NOMO-1 (cell line): ENCODE measurements at regions not wholly inside any gene's neighbourhood (a gene's known extent, or its start where the extent isn't known, plus 50 kb on each side); places are given as distances from the start of the nearest gene placed in this dataset.

Experiments used
- DNase-seq, 2 experiments: peaks; one replicate each; lab custom pipeline; 2025; ENCODE audit not compliant: unreplicated experiment in 2 of 2; lab: John Stamatoyannopoulos, UW

DNA sequence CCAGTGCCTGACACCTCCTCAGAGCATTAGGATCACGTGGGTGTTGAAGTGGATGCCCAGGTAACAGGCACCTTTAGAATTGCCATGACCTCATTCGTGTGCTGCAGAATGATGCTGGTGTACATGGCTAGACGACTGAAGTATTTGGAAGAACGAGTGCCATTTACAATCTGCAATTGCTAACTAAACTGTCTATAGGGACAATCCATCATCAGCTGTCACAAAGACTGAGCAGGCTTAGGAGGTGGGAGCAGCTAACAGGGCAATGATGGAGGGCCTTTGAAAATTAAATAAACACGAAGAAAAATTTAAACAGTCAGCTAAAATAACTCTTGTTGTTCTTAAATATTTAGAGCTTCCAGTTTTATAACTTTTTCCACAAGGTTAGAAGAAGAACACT lies 375.8 kb downstream of the GADD45G start:
- DNase-seq = no peak

DNA sequence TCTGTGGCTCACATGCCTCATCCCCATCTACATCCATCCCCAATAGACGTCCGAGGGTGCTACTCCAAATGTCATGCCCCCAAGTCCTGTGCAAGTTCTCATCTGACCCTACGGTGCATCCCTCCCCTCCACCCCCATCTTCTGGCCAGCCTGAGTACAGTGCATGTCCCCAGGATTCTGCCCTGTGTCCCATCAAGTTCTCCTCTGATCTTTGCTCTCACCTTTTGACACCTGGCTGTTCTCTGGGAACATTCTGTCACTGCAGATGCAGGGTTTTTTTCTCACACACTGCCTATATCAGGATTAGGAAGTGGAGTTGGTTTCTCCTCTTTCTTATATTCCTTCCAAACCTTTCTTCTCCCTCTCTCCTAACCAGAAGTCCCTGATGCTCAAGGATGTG lies 377.2 kb downstream of the GADD45G start:
- DNase-seq = no peak

DNA sequence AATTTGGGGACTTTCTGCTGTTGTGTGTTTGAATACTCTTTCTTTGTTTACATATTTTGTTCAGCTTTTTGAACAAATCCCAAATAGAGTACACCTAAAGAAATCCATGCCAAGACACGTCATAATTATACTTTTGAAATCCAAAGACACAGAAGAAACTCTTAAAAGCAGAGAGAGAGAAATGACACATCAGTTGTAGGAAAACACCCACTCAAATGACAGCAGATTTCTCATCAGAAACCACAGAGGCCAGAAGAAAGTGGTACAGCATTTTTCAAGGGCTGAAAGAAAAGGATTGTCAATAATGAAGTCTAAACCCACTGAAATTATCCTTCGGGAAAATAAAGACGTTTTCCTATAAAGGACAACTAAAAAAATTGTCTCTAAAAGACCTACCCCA lies 378.6 kb downstream of the GADD45G start:
- no peak for DNase-seq

DNA sequence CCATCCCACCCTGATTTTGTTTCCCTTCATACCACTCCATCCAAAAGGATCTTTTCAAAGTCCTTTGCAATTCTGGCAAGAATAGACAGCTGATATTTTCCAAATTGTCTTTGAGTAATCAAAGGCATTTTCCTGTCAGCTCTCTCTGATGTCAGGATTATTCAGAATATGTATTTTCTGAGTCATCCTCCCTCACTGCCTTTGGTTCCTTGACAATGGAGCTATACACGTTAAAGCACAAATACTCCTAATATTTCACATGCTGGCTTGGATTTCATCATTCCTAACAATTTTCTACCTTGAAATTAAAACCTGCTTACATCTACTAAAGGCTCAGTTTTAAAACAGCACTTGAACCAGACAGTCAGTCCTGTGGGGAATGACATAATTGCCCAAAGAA lies 379.4 kb downstream of the GADD45G start:
- DNase-seq = no peak

DNA sequence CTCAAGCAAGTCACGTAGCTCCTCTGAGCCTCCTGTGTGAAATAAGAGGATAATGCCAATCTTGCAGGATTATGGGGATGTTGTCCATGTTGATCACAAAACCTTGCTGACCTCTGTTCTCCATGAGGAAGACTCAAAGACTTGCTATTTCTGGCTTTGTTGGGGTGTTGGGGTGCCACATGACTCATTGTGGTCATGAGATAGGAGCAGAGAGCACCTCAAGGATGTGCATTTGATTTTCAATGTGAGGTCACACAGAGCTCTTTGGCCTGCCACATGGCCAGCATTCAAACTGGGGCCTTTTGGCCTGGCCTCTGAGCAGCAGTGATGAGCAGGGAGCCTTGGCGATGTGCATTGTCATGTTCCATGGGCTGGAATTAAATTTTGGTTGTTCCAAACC lies 380.3 kb downstream of the GADD45G start:
- DNase-seq = no peak

DNA sequence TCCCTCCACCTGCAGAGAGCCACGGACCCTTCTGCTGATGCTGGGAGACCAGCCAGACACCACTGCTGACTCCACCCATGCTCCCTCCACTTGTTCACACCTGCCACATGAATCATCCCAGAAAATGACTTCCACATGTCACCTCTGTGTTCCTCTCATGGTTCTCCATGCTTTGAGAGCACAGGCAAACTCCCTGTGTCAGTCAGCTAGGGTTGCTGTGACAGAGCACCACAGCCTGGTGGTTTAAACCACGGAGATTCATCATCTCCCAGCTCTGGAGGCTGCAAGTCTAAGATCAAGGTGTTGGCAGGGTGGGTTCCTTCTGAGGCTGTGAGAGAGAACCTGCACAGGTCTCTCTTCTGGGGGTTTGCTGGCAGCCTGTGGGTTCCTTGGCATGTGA lies 381.4 kb downstream of the GADD45G start:
- no peak for DNase-seq

DNA sequence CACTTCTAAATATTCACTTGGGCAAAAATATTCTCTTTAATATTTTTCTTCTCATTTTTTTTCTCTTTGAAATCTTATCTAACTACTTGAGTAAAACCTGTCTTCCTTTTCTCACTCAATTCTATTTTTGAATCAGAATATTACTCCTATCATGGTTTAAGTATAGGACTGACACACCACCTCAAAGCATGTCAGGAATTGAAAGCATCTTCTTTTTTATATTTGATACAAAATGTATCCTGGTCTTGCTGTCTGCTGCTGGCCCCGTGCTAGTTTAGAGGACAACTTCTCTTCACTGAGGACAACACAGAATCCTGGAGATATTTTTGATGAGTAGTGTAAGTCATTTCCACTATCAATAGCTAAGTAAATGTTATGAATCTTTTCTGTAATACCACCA lies 383.6 kb downstream of the GADD45G start:
- no peak for DNase-seq

DNA sequence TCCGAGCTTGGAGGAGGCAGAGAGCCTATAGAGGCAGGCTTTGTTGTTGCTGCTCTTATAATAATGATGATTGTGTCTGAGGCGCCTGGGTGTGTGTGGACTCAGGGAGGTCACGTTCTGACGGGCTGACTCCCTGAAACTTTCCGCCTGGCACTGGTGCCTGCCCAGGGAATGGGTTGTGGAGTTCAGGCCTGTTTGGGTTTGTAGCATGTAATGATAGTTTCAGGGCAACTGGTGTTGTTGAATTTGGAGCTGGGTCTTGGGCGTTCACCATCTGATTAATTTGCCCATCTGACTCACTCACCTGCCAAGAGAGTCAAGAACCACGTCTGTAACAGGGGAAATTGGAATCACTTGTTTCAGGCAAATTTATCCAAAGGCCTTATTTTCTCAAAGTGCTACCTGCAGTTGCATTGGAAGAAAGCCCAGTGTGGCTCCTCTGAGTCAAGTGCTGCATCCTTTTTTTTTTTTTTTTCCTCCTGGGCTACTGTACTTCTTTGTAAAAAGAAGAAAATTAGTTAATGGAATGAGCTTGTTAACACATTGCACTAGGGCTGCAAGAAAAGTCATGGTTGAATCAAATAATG lies 386.5 kb downstream of the GADD45G start:
- DNase-seq = no peak

DNA sequence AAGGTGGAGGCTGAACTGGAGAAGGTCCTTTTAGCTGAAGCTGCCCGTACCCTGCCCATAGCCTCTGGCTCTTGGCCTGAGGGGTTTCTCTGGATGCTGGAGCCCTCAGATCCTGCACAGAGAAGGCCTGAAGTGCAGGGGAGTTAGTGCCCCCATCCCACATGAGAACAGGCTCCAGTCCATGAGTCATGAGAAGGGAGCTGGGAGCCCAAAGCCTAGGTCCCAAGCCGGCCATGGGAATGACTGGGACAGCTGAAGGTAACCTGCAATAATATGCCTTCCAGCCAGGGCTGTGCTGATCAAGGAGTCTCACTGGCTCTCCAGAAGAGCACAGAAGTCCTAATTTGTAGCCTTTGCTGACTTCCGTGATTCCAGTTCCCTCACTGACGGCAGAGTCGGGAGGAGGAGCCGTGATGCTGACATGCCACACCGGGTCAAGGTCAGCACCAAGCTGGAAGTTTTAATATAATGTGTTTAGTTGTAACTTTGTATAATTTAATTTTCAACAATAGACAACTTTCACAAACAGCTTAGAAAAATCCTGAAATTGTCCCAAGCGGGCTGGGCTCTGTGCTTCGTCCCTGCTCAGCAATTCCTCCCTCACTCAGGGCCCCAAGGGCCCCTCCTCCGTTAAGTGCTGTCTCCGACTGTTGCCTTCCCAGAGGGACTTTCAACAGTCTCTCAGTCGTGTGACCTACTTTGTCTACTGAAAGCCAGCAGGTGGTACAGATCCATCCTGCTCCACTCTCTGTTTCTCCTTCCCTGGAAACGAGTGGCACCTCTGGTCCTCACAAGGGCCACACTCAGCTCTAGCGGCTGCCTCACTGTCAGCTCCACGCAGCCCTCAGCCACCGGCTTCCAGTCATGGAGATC lies 387.8 kb downstream of the GADD45G start:
- DNase-seq = no peak

DNA sequence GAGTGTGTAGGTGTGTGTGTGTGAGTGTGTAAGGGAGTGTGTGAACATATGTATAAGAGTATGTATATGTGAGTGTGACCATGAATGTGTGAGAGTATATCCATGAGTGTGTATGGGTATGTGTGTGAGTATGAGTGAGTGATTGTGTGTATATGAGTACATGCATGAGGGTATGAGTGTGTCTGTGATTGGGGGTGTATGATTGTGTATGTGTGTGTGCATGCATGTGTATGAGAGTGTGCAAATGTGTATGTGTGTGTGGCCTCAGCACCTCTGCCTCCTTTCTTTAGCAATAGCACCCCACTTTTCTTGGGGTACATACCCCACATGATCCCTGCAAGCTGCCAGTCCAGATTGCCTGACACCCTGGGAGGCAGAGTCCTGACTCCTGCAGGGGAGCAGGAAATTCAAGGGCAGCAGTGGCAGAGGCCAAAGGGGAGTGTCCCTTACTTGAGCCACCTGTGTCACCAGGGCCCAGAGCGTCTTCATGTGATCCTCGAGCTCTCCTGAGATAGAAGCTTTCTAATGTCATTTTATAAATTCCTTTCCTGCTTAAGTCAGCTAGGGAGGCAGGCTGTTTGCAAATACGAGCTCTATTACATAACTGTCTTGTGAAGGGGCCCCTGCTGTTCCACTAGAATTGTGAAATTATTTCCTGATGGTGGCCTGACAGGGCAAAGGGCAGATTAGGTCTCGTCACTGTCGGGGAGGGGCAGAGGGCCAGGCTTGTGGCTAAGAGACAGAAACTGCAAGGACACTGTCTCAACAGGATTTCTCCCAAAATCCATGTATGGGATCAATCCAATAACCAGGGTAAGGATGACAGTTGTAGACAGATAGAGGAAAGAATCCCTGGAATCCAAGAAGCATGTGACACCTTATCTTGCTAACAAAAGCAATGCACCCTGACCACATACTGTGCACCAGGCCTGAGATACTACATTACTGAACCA lies 389.1 kb downstream of the GADD45G start:
- DNase-seq = peak; percentile 81 to 88

DNA sequence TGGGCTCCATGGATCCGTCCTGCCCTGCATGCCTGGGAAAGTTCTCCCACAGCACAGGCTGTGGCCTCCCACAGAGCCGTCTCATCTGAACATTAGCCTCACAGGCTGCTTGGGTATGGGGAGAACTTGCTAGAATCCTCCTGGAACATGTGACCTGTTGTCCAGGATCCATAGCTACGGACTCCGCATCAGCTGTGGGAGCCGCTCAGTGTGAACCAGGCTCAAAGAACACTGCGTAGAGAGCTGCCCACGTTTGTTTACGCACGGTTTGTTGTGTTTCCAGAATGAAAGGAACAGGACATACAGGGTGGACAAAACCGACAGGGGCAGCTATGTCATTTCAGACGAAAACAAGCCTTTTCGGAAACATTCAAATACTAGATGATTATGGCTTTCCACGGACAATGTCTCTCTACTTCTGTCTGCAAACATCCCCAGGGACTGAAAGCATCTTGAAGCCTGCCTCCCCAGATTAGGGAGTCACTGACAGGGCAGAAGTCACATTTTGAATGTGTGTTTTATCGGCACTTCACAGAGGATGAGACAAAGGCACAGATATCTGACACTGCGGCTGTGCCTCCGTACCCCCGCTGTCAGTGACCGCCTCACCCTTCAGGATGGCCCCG lies 390.3 kb downstream of the GADD45G start:
- no peak for DNase-seq

DNA sequence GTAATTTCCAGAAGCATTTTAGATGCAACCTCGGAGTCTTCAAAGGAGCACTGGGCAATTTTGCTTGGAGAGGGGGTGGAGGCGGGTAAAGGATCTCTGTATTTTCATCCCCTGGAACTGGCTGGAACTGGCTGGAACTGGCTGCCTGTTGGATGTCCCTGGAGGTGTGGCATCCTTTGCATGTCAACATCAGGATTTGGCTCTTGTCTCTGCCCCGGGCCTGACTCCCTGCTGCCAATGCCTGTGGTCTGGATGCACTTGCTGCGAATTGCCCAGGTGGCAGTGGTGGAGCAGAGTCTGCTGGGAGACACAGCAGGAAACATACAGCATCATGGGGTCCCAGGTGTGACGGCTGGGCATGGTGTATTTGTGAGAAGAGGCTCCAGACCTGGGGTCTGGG lies 391.3 kb downstream of the GADD45G start:
- DNase-seq = no peak

DNA sequence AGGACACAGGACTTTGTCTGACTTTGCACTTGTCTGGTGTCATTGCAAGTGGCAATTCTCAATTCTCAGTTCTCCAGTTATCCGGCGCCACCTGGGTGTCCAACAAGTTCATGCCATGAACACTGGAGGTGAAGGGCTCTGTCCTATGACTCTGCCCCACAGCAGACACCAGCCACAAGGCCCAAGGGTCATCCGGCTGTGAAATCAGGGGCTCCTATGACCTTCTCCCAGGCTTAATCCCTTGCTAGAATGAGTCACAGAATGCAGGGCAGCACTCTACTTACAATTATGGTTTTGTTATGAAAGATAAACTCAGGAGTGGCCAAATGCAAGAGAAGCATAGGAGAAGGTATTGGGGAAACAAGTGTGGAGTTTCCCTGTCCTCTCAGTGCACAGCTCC lies 392.0 kb downstream of the GADD45G start:
- DNase-seq = peak in 1 of 2 experiments; percentile 6

DNA sequence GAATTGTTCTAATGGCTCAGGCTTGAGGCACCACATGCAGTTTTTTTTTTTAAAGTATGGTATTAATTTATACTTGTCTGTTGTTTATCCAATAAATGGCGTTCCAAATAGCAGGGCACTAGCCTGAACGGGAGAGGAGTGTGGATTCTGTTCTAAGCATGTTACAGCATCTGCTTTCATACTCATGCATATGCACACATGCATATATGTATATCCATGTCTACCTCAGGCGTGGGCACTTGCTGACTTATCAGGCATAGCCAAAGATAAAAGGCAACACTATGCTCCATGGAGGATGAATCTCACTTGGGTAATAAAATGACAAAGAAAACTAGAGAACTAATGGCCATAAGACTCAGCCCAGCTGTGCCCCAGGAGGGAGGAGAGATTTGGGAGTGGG lies 393.8 kb downstream of the GADD45G start:
- DNase-seq = no peak

DNA sequence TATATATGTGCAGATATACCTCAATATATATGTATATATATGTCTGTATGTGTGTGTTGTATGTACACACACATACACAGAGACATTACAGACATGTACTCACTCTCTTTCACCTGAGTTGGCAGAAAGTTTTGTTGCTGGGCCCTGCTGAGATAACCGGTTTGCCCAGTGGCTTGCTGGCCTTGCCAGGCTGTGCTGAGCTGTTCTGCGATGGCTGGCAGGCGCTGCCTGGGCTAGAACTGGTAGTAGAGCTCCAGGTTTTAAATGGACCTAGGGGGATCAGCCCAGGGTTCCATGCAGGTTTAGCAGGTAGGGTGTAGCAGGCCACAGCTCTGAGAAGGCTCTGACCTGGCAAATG lies 394.3 kb downstream of the GADD45G start:
- no peak for DNase-seq

DNA sequence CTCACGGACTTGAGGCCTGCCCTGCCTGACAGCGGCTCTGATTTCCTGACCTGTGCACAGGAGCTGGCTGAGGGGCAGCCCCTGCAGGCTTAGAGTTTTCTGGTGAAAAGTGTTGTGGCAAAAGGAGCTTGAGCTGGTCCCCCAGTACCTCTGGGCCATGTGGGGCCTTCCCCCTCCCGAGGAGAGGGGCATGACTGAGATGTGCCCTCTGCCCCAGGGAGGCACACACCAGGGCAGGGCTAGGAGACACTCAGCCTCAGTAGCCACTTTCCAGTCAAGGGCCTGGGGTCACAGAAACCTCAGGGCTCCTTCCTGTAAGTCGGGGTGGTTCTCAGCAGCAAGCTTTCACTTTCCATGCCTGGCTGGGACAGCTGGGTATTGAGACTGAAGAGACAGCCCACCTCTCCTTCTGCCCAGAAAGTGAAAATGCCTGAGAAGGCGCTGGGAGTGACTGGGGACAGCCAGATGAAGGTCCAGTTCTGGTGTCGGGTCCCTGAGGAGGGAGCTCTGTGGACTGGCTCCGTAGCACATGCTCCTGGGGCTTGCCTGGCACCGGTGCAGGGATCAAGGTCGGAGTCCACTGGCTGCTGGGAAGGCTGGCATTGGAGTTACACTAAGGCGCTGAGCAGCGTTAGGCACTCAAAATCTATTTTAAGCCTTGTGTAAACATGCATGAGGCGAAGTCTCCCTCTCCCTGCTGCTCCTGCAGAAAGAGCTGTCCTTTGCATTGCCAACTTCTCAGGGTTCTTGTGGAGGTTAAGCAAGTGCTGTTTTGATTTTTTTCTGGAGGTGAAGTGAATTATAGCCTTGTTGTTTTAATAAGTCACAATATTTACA lies 394.9 kb downstream of the GADD45G start:
- DNase-seq = peak in 1 of 2 experiments; percentile 13

DNA sequence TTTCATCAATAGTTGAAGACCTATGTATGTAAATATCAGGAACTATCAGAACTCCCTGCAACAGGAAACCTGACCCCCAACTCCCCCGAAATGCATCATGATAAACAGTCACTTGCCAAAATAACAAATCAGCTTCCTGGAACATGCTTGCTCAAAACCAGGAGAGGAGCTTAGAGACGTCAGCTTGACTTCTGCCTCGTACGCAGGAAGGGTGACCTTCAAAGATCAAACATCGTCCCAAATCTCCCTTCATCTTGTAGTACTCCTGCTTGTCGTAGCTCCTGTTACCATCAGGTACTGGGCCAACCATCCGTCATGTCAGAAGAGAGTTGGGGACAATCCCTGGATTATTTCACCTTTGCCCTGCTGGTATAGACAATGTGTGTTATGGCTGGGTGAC lies 396.1 kb downstream of the GADD45G start:
- DNase-seq = no peak

DNA sequence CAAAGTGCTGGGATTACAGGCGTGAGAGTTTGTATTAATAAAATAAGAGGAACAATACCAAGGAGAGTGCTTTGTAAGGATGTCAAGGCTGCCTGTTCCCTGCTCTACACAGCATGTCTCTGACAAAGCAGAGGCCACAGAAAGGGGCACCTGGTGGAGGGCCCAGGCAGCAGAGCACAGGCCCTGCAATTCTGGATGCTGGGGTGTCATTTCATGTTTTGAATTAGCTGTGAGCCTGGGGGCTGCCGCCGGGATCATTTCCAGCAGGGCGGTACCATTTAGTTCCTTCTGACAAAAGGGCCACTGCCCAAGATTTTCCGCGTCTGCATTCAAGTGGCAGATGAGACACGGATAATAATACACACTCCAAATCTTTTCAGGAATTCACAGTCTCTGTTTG lies 396.9 kb downstream of the GADD45G start:
- no peak for DNase-seq

DNA sequence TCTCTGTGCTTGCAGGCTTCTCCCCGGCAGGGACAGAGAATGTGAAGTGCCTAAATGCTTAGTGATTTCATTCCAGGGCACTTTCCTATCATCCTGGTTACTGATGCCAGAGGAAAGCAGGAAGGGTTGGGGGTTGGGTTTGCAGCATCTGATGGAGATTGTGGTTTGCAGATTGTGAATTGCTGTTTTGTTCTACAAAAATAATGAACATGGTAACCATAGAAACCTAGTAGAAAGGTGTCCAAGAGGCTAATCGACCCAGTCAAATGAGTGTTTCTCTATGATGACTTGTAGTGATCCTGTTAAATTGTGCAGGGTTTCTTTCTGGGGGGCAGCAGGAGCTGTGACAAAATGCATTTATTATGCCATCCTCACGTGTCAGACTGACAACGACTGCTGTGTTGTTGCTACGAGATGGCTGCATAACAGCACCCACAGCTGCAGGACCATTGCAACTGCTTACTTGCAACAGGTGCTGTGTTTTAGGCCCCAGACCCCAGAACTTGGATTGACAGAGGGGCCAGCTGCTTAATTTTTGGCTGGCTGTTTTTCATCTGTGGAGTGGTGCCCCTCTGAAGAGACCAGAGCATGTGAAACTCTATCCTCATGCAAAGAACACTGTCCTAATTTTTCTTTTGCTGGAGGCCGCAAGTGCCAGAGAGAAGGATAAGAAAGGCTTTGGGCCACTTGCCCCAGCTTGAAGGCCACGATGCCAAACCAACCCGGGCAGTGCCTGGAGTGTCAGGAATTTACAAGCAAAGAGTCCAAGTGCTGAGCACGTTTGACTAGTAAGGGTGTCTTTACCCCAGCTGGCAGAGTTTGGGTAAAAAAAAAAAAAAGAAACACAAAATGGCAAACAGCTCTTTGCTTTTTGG lies 397.8 kb downstream of the GADD45G start:
- no peak for DNase-seq
